Body of pancreas (tissue), 4 donors: ENCODE measurements at regions not wholly inside any gene's neighbourhood (a gene's known extent, or its start where the extent isn't known, plus 50 kb on each side); places are given as distances from the start of the nearest gene placed in this dataset.

Source experiments
- POLR2A ChIP-seq, 3 donors: fragments of 450-650 bp; IDR thresholded peaks; one replicate each; pipeline ENCODE4 v1.6.1; 2016; ENCODE audit warnings: antibody characterized with exemption in 3 of 3, mild to moderate bottlenecking in 2 of 3
- TF ChIP-seq, protein P1 (sequence below), 7 experiments: fragments of 450-650 bp in 4 of 7; fragments of 200-600 bp in 3 of 7; sonication (generic) in 3 of 7; IDR thresholded peaks; one replicate each; pipeline ENCODE4 v1.5.1; 2016 to 2019; ENCODE audit warnings: antibody characterized with exemption in 7 of 7

- TF ChIP-seq, protein P1, sequence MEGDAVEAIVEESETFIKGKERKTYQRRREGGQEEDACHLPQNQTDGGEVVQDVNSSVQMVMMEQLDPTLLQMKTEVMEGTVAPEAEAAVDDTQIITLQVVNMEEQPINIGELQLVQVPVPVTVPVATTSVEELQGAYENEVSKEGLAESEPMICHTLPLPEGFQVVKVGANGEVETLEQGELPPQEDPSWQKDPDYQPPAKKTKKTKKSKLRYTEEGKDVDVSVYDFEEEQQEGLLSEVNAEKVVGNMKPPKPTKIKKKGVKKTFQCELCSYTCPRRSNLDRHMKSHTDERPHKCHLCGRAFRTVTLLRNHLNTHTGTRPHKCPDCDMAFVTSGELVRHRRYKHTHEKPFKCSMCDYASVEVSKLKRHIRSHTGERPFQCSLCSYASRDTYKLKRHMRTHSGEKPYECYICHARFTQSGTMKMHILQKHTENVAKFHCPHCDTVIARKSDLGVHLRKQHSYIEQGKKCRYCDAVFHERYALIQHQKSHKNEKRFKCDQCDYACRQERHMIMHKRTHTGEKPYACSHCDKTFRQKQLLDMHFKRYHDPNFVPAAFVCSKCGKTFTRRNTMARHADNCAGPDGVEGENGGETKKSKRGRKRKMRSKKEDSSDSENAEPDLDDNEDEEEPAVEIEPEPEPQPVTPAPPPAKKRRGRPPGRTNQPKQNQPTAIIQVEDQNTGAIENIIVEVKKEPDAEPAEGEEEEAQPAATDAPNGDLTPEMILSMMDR (IDR thresholded peaks at IDR 0.05) = no peak
- TF ChIP-seq POLR2A (IDR thresholded peaks at IDR 0.05) = no peak
Observed at GRCh38 chr4:81757691-81758090, 286.0 kb upstream of the RASGEF1B start.
